Astrocyte (in vitro differentiated cells and primary cell): ENCODE measurements at regions not wholly inside any gene's neighbourhood (a gene's known extent, or its start where the extent isn't known, plus 50 kb on each side); places are given as distances from the start of the nearest gene placed in this dataset.

Experiments used
- DNase-seq: peaks from one replicate; pipeline ENCODE4 v3.0.0-alpha.2; 2010; ENCODE audit warnings: low read depth
- FAIRE-seq: peaks from 2 replicates; lab custom pipeline; 2011; peaks lifted over from hg19 to GRCh38; lab: Jason Lieb, UNC
- H2AFZ ChIP-seq: 2 replicates; pipeline ENCODE4 v1.6.0; 2012; ENCODE audit warnings: low read depth, low read length, inconsistent platforms
- H3K27ac ChIP-seq: 2 replicates; pipeline ENCODE4 v1.5.1; 2011; ENCODE audit warnings: low read depth, low read length, inconsistent platforms
- H3K27me3 ChIP-seq: 2 replicates; pipeline ENCODE4 v1.6.0; 2011; ENCODE audit warnings: low read length, inconsistent platforms; ENCODE audit not compliant: insufficient read depth
- H3K36me3 ChIP-seq: 2 replicates; pipeline ENCODE4 v1.5.1; 2011; ENCODE audit warnings: low read length, inconsistent platforms; ENCODE audit not compliant: insufficient read depth
- H3K4me1 ChIP-seq: 2 replicates; pipeline ENCODE4 v1.5.1; 2011; ENCODE audit warnings: low read length, inconsistent platforms; ENCODE audit not compliant: insufficient read depth
- H3K4me2 ChIP-seq: 2 replicates; pipeline ENCODE4 v1.6.0; 2012; ENCODE audit warnings: low read length, inconsistent platforms
- H3K4me3 ChIP-seq: 2 replicates; pipeline ENCODE4 v1.5.1; 2011; ENCODE audit warnings: low read depth, mild to moderate bottlenecking, low read length, inconsistent platforms; ENCODE audit not compliant: insufficient read depth
- H3K79me2 ChIP-seq: 2 replicates; pipeline ENCODE4 v1.6.0; 2012; ENCODE audit warnings: mild to moderate bottlenecking, low read length, inconsistent platforms; ENCODE audit not compliant: insufficient read depth
- H3K9ac ChIP-seq: 2 replicates; pipeline ENCODE4 v1.6.0; 2012; ENCODE audit warnings: mild to moderate bottlenecking, low read length, inconsistent platforms
- H3K9me3 ChIP-seq: 2 replicates; pipeline ENCODE4 v1.5.1; 2012; ENCODE audit warnings: low read depth, mild to moderate bottlenecking, low read length, inconsistent platforms; ENCODE audit not compliant: insufficient read depth
- H4K20me1 ChIP-seq: 2 replicates; pipeline ENCODE4 v1.6.0; 2012; ENCODE audit warnings: low read length, inconsistent platforms; ENCODE audit not compliant: insufficient read depth
- H3K27ac Mint-ChIP-seq: one replicate; pipeline ENCODE4 v1.8.0; 2021; ENCODE audit warnings: mild to moderate bottlenecking, mixed read lengths; ENCODE audit not compliant: unreplicated experiment
- H3K27me3 Mint-ChIP-seq: one replicate; pipeline ENCODE4 v1.8.0; 2021; ENCODE audit warnings: low read depth, mixed read lengths; ENCODE audit not compliant: unreplicated experiment
- H3K36me3 Mint-ChIP-seq: one replicate; pipeline ENCODE4 v1.8.0; 2021; ENCODE audit warnings: low read depth, mixed read lengths; ENCODE audit not compliant: unreplicated experiment
- H3K4me1 Mint-ChIP-seq: one replicate; pipeline ENCODE4 v1.8.0; 2021; ENCODE audit warnings: low read depth, mixed read lengths; ENCODE audit not compliant: unreplicated experiment
- H3K4me3 Mint-ChIP-seq: one replicate; pipeline ENCODE4 v1.8.0; 2021; ENCODE audit warnings: mild to moderate bottlenecking, moderate library complexity, mixed read lengths; ENCODE audit not compliant: unreplicated experiment
- H3K9me3 Mint-ChIP-seq: one replicate; pipeline ENCODE4 v1.8.0; 2021; ENCODE audit warnings: mild to moderate bottlenecking, mixed read lengths; ENCODE audit not compliant: unreplicated experiment
- CTCF ChIP-seq: IDR thresholded peaks from 2 replicates; pipeline ENCODE4 v1.5.1; 2011; ENCODE audit warnings: low read depth, mild to moderate bottlenecking, inconsistent platforms, low read length, moderate library complexity; ENCODE audit not compliant: insufficient read depth
- EZH2 ChIP-seq: IDR thresholded peaks from 2 replicates; pipeline ENCODE4 v1.6.1; 2012; ENCODE audit warnings: mild to moderate bottlenecking, low read length, inconsistent platforms; ENCODE audit not compliant: insufficient read depth

- H3K27me3 ChIP-seq = no peaks in the 10 kb centered on the region
- FAIRE-seq (no peak), DNase-seq (no peak)
- H3K4me2 ChIP-seq = no peak overlapping the region
- H3K4me1 Mint-ChIP-seq = no peaks in the 10 kb centered on the region
- H3K9me3 Mint-ChIP-seq = peaks cover 3% of the 10 kb centered on the region
- H3K79me2 ChIP-seq = no peaks in the 10 kb centered on the region
- H3K27ac Mint-ChIP-seq = no peak overlapping the region
- no peak for TF ChIP-seq CTCF
- no peak for TF ChIP-seq EZH2
- H3K36me3 ChIP-seq = no peaks in the 10 kb centered on the region
- no peaks in the 10 kb centered on the region for H4K20me1 ChIP-seq
- no peaks in the 10 kb centered on the region for H3K4me1 ChIP-seq
- no peak overlapping the region for H3K27ac ChIP-seq
- no peaks in the 10 kb centered on the region for H3K27me3 Mint-ChIP-seq
- no peak overlapping the region for H3K4me3 Mint-ChIP-seq
- H2AFZ ChIP-seq = no peak overlapping the region
- H3K9me3 ChIP-seq = no peaks in the 10 kb centered on the region
- no peak overlapping the region for H3K9ac ChIP-seq
- no peaks in the 10 kb centered on the region for H3K36me3 Mint-ChIP-seq
- no peak overlapping the region for H3K4me3 ChIP-seq
Measured at GRCh38 chr2:52308156-52308555, 1276.2 kb upstream of the NRXN1 start.

GRCh38 chr2:52294628-52295027 lies 1262.7 kb upstream of the NRXN1 start:
- no peak for FAIRE-seq
- peaks cover 8% of the 10 kb centered on the region for H3K9me3 Mint-ChIP-seq

More at GRCh38 chr2:52294628-52295027, 1262.7 kb upstream of the NRXN1 start:
- Histone ChIP-seq H3K9ac (no peak overlapping the region), H3K4me2 (no peak overlapping the region), H3K27me3 (no peaks in the 10 kb centered on the region), H3K36me3 (no peaks in the 10 kb centered on the region), H3K79me2 (no peaks in the 10 kb centered on the region), H2AFZ (no peak overlapping the region), H4K20me1 (no peaks in the 10 kb centered on the region), H3K27ac (no peak overlapping the region), H3K4me3 (no peak overlapping the region), H3K4me1 (no peaks in the 10 kb centered on the region), H3K9me3 (no peaks in the 10 kb centered on the region)
- Mint-ChIP-seq H3K4me1 (no peaks in the 10 kb centered on the region), H3K27ac (no peak overlapping the region), H3K4me3 (no peak overlapping the region), H3K27me3 (no peaks in the 10 kb centered on the region), H3K36me3 (no peaks in the 10 kb centered on the region)
- TF ChIP-seq EZH2 = no peak
- no peak for TF ChIP-seq CTCF
- DNase-seq = no peak
